Breast epithelium (tissue), 4 donors: ENCODE measurements at regions not wholly inside any gene's neighbourhood (a gene's known extent, or its start where the extent isn't known, plus 50 kb on each side); places are given as distances from the start of the nearest gene placed in this dataset.

ENCODE experiments used
- DNase-seq, 2 donors: peaks; one replicate each; pipeline ENCODE4 v3.0.0-alpha.2; 2019; ENCODE audit warnings: low spot score in 2 of 2
- H3K27ac ChIP-seq, 2 donors: fragments of 200-600 bp; sonication (generic) in 1 of 2; one replicate each; pipeline ENCODE4 v1.5.1; 2016 to 2019; ENCODE audit warnings: mild to moderate bottlenecking in 1 of 2
- H3K27me3 ChIP-seq, 2 donors: fragments of 200-600 bp; sonication (generic) in 1 of 2; one replicate each; pipeline versions ENCODE4 v1.5.1 to v1.6.0; 2017 to 2019; ENCODE audit warnings: control low read depth in 1 of 2, mild to moderate bottlenecking in 1 of 2
- H3K36me3 ChIP-seq: fragments of 200-600 bp; one replicate; pipeline ENCODE4 v1.5.1; 2019
- H3K4me1 ChIP-seq, 2 donors: fragments of 200-600 bp; sonication (generic); one replicate each; pipeline ENCODE4 v1.5.1; 2016 to 2019; ENCODE audit warnings: control low read depth in 1 of 2
- H3K4me3 ChIP-seq, 3 donors: fragments of 200-600 bp; sonication (generic); 1 replicate in 2 of 3; 2 replicates in 1 of 3; pipeline ENCODE4 v1.5.1; 2016 to 2019; ENCODE audit warnings: mild to moderate bottlenecking in 3 of 3, moderate library complexity in 2 of 3
- H3K9me3 ChIP-seq, 2 donors: fragments of 200-600 bp; sonication (generic) in 1 of 2; one replicate each; pipeline ENCODE4 v1.5.1; 2016 to 2019; ENCODE audit warnings: control low read depth in 1 of 2
- POLR2A ChIP-seq: fragments of 450-650 bp; IDR thresholded peaks from one replicate; pipeline ENCODE4 v1.6.1; 2016; ENCODE audit warnings: antibody characterized with exemption, mild to moderate bottlenecking, moderate library complexity
- POLR2AphosphoS5 ChIP-seq, 3 donors: sonication (generic); formaldehyde crosslinking; IDR thresholded peaks; one replicate each; pipeline ENCODE4 v1.6.1; 2017; ENCODE audit warnings: antibody characterized with exemption in 3 of 3
- intact Hi-C: fragments of 100-400 bp; cut with DNase I; formaldehyde crosslinking; loops from one replicate; pipeline ENCODE4 v1.15.1; 2023; ENCODE audit warnings: low total_unique reads
- TF ChIP-seq, protein P1 (sequence below), 3 donors: fragments of 450-650 bp; IDR thresholded peaks; one replicate each; pipeline ENCODE4 v1.5.1; 2016 to 2017; ENCODE audit warnings: antibody characterized with exemption in 3 of 3, mild to moderate bottlenecking in 3 of 3, moderate library complexity in 3 of 3

DNA sequence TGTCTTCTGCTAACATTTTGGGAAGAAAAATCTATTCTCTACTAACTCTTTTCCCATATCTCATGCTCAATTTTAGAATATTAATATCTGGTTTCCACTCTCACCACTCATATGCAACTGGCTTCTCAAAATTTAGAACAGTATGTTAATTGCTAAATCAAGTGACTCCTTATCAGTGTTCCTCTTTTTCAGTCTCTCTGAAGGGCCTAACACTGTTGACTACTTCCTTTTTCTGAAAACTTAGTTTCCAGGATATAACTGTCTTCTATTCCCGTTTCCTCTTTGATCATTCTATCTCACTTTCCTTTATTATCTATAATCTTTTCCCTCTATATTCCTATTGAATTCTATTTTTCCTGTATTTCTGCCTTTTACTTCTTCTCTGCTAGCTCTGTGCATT is 1717.2 kb upstream of the C9orf72 start:
- intact Hi-C loops = no loop called here
- TF ChIP-seq POLR2A = no peak
- TF ChIP-seq, protein P1, sequence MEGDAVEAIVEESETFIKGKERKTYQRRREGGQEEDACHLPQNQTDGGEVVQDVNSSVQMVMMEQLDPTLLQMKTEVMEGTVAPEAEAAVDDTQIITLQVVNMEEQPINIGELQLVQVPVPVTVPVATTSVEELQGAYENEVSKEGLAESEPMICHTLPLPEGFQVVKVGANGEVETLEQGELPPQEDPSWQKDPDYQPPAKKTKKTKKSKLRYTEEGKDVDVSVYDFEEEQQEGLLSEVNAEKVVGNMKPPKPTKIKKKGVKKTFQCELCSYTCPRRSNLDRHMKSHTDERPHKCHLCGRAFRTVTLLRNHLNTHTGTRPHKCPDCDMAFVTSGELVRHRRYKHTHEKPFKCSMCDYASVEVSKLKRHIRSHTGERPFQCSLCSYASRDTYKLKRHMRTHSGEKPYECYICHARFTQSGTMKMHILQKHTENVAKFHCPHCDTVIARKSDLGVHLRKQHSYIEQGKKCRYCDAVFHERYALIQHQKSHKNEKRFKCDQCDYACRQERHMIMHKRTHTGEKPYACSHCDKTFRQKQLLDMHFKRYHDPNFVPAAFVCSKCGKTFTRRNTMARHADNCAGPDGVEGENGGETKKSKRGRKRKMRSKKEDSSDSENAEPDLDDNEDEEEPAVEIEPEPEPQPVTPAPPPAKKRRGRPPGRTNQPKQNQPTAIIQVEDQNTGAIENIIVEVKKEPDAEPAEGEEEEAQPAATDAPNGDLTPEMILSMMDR (IDR thresholded peaks at IDR 0.05) = no peak
- no peak for TF ChIP-seq POLR2AphosphoS5 (IDR thresholded peaks at IDR 0.05)

DNA sequence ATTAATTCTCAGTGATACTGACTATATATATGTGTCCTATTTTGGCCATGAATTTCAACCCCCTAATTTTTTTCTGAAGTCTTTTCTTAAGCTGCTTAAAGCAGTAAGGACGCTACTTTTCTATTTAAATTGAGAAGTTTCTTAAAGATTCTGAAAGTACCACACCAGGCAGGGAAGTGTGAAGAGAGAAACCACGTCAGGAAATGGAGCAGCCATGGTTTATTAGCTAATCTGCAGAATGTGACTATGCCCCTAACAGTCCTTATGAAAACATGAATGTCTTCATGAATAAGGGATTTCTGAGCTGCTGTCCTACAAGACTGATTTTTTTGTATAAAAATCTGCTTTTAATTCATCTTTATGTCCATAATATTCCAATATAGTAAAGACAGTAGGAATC is 1724.3 kb upstream of the C9orf72 start:
- no peak overlapping the region for H3K4me3 ChIP-seq
- TF ChIP-seq POLR2A (no peak), POLR2AphosphoS5 (IDR thresholded peaks at IDR 0.05) (no peak)
- TF ChIP-seq, protein P1 (IDR thresholded peaks at IDR 0.05) = no peak
- no peak for DNase-seq
- intact Hi-C loops = no loop called here
- H3K36me3 ChIP-seq = no peaks in the 10 kb centered on the region
- no peaks in the 10 kb centered on the region for H3K27me3 ChIP-seq
- no peaks in the 10 kb centered on the region for H3K4me1 ChIP-seq
- H3K9me3 ChIP-seq = peaks cover 7 to 16% of the 10 kb centered on the region in 2 donors
- H3K27ac ChIP-seq = no peak overlapping the region

More for the DNA sequence above, 1717.2 kb upstream of the C9orf72 start:
- H3K9me3 ChIP-seq = peaks cover 7 to 17% of the 10 kb centered on the region in 2 donors
- no peaks in the 10 kb centered on the region for H3K27me3 ChIP-seq
- no peaks in the 10 kb centered on the region for H3K4me1 ChIP-seq
- no peak overlapping the region for H3K27ac ChIP-seq
- H3K36me3 ChIP-seq = no peaks in the 10 kb centered on the region
- no peak for DNase-seq
- no peak overlapping the region for H3K4me3 ChIP-seq

DNA sequence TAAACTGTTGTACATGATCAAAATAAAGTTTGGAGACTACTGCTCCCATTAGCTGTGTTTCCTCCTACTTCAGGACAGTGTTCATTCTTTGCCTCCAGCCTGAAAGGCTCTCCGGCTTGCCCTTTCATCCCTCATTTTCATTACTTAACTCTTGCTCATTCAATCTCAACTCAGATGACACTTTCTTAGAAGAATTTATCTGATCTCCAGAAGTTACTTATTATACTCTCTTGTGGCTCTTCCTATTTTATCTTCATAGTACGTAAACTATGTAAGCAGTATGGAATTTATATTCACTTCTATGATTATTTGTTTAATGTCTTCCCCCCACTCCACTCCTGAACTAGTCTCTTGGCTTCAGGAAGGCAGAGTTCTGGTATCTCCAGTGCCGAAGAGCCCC is 1737.9 kb upstream of the C9orf72 start:
- Histone ChIP-seq H3K27me3 (no peaks in the 10 kb centered on the region), H3K36me3 (no peaks in the 10 kb centered on the region), H3K4me1 (no peaks in the 10 kb centered on the region), H3K9me3 (no peaks in the 10 kb centered on the region), H3K4me3 (no peak overlapping the region), H3K27ac (no peak overlapping the region)
- no peak for DNase-seq
- intact Hi-C loops = no loop called here
- TF ChIP-seq, protein P1 (IDR thresholded peaks at IDR 0.05) = no peak
- no peak for TF ChIP-seq POLR2A
- TF ChIP-seq POLR2AphosphoS5 (IDR thresholded peaks at IDR 0.05) = no peak

GRCh38 chr9:29312327-29312726 is 1739.0 kb upstream of the C9orf72 start:
- TF ChIP-seq, protein P1 (IDR thresholded peaks at IDR 0.05) = no peak
- TF ChIP-seq POLR2AphosphoS5 (IDR thresholded peaks at IDR 0.05) = no peak
- TF ChIP-seq POLR2A = no peak
- H3K27ac ChIP-seq = no peak overlapping the region
- no peaks in the 10 kb centered on the region for H3K36me3 ChIP-seq
- intact Hi-C loops = no loop called here
- no peaks in the 10 kb centered on the region for H3K4me1 ChIP-seq
- no peaks in the 10 kb centered on the region for H3K27me3 ChIP-seq
- H3K4me3 ChIP-seq = no peak overlapping the region
- no peak for DNase-seq
- H3K9me3 ChIP-seq = no peaks in the 10 kb centered on the region

DNA sequence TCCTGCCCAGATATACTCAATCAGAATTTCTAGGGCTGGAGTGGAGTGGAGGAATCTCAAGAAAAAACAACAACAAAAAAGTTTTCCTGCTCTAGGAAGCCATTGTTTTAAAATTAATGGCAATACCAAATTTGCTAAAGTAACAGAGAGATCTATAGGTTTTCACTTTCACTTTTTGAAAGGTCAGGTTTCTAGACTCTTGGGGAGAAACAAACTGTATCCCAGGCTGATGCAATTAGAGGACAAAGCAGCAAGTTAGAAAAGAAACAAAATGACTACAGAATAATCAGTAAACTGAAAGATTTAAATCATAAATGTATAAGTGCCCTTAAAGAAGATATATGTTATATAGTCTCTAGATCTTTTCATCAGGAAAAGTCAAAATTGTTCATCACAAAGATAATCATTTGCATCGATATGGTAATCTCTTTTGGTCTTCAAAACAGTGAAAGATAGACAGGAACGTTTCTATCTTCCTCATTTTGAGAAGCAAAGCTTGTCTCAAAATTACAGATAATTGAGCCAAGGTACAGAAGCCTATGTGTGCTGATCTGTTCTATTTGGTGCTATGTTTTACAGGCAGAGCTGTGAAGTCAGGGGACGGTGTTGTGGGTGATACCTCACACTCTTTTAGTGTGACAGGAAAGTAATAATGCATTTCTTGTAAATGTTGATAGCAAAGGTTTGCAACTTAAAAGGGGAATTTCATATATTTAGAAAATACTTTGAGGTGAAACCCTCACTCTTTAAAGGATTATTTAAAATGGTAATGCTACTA is 1746.6 kb upstream of the C9orf72 start:
- no peaks in the 10 kb centered on the region for H3K4me1 ChIP-seq
- H3K9me3 ChIP-seq = peaks cover 0 to 11% of the 10 kb centered on the region in 2 donors
- intact Hi-C loops = no loop called here

More for the DNA sequence above, 1746.6 kb upstream of the C9orf72 start:
- Histone ChIP-seq H3K36me3 (no peaks in the 10 kb centered on the region), H3K27me3 (no peaks in the 10 kb centered on the region), H3K4me3 (no peak overlapping the region), H3K27ac (no peak overlapping the region)
- DNase-seq = no peak
- TF ChIP-seq, protein P1 (IDR thresholded peaks at IDR 0.05) = no peak
